Erythroblast (primary cell): ENCODE measurements at regions not wholly inside any gene's neighbourhood (a gene's known extent, or its start where the extent isn't known, plus 50 kb on each side); places are given as distances from the start of the nearest gene placed in this dataset.

Source experiments
- GATA1 ChIP-seq: IDR thresholded peaks from 2 replicates; pipeline ENCODE4 v1.6.1; 2011; ENCODE audit warnings: low read depth, mild to moderate bottlenecking, control low read depth, low read length, moderate library complexity
- POLR2A ChIP-seq: IDR thresholded peaks from 2 replicates; pipeline ENCODE4 v1.6.1; 2011; ENCODE audit warnings: mild to moderate bottlenecking, low read length

- TF ChIP-seq POLR2A (no peak), GATA1 (no peak)
Measured at GRCh38 chr14:54047645-54048308, 91.2 kb upstream of the BMP4 start.
